ENCODE measurements at regions not wholly inside any gene's neighbourhood (a gene's known extent, or its start where the extent isn't known, plus 50 kb on each side); places are given as distances from the start of the nearest gene placed in this dataset.

DNA sequence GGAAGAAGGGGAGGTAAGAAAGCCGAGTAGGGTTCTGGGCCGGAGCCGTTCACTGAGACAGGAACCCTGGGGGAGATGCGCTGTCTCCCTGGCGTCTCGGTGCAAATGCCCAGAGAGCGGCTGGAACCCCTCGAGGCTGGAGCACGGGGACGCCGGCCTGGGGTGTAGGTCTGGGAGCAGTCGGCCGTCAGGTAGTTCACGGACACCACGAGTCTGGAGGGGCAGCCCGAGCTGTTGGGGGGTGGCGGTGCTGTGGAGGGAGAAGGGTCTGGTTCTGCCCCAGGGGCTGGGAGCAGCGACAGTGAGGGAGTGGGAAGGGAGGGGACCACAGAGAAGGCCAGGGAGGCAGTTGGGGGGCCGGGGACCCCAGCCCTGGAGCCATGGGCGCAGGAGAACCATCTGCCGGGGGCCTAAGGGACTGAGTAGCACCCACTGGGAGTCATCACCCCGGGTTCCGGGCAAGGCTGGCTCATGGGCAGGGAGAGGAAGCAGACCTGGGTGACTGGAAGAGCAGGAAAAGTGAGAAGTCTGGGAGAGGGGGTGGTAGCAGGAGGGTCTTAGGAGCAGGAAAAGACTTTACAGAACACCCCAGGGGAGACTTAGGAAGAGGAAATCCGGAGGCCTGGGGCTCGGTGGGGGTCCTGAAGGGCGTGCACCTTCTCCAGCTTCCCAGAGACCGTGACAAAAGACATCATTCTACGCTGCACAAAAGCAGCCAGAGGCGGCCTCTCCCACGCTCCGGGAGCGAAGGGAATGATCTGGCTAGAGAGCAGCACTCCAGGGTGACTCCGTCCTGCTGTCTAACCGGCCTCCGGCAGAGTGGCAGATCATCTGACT lies 173.1 kb upstream of the SOX1 start:
- WGBS (ENCODE audit: insufficient coverage, low lambda C conversion rate) = 60% methylated on average over 2 of the region's 35 CpGs
- Histone ChIP-seq H3K9me3 (ENCODE audit: control insufficient read depth, low read depth, low read length) (no peaks in the 10 kb centered on the region), H3K36me3 (ENCODE audit: control insufficient read depth, insufficient read depth, low read length) (no peaks in the 10 kb centered on the region), H3K4me3 (ENCODE audit: low read length) (peak overlapping the region; percentile 11), H3K27me3 (ENCODE audit: control insufficient read depth, insufficient read depth, low read length) (peaks cover 30% of the 10 kb centered on the region), H3K4me1 (ENCODE audit: control insufficient read depth, insufficient read depth, low read length) (no peaks in the 10 kb centered on the region), H3K27ac (ENCODE audit: low read length) (no peak overlapping the region)
- DNase-seq = peak in 1 of 2 donors; percentile 5

DNA sequence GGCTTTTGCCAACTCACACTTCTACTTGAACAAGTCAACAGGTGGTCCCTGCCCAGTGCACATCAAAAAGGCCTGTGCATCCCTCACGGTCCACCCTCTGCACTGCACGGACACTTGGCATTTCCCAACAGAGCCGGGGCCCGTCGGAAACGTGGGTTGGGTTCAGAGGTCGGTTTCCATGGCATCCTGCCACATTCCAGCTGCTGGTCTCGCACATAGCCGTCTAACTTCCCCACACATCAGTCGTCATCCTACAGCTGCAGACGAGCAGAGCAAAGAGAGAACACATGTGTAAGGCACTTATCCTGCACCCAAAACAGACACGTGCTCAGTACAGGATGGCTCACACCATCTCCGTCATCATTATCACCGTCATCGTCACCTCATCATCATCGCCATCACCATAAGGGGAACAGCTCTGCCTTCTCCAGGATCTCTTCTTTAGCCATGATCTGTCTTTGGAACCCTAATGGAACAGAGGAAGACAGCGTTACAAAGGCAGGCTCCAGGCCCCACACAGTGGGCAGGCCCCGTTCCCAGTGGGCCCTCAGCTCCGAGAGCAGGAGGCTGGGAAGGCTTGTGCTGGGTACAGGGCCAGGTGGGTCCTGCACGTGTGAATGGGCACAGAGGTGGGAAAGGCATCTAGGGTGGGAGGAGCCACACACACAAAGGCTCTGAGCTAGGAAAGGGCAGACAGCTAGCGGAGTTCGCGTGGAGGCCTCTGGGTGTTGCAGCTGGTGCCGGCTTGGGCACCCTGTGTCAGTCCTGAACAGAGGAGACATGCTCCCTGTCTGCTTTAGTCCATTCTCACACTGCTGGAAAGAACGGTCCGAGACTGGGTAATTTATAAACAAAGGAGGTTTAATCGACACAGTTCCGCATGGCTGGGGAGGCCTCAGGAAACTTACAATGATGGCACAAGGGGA lies 170.8 kb upstream of the SOX1 start:
- Histone ChIP-seq H3K27ac (ENCODE audit: low read length) (no peak overlapping the region), H3K27me3 (ENCODE audit: control insufficient read depth, insufficient read depth, low read length) (peaks cover 30% of the 10 kb centered on the region), H3K4me3 (ENCODE audit: low read length) (no peak overlapping the region), H3K36me3 (ENCODE audit: control insufficient read depth, insufficient read depth, low read length) (no peaks in the 10 kb centered on the region), H3K4me1 (ENCODE audit: control insufficient read depth, insufficient read depth, low read length) (peaks cover 2% of the 10 kb centered on the region), H3K9me3 (ENCODE audit: control insufficient read depth, low read depth, low read length) (no peaks in the 10 kb centered on the region)
- no CpG with 5 or more reads among the region's 28 CpGs for WGBS (ENCODE audit: insufficient coverage, low lambda C conversion rate)
- DNase-seq = no peak

DNA sequence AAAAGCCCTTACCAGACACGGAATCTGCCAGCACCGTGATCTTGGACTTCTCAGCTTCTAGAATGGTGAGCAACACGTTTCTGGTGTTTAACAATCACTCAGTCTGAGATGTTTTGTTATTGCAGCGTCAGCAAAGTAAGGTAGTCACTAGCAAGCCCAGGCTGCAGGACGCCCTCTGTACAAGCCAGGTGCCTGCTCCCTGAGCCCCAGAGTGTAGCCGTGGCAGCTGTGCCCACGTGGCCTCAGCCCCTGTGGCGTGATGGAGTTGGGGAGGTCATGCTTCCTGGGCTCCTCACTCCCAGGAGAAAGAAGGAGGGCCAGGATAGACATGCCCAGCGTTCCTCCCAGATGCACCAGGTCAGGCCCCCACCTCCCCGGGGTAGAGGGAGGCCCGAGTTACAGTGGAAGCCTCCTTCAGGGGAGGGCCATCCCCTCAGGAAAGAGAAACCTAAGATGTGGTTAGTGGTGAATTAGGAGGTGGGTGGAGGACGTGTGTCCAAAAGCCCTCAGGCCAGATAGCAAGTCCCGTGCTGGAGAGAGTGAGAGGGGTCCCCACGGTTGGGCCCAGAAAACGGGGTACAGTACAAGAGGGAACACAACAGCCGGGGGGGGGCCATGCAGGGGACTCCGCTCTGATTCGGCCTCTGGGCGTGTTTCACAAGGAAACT lies 169.6 kb upstream of the SOX1 start:
- H3K9me3 ChIP-seq (ENCODE audit: control insufficient read depth, low read depth, low read length) = no peaks in the 10 kb centered on the region
- no peak overlapping the region for H3K27ac ChIP-seq (ENCODE audit: low read length)
- H3K27me3 ChIP-seq (ENCODE audit: control insufficient read depth, insufficient read depth, low read length) = peaks cover 22% of the 10 kb centered on the region
- DNase-seq = no peak
- 60% methylated on average over 2 of the region's 19 CpGs for WGBS (ENCODE audit: insufficient coverage, low lambda C conversion rate)
- H3K36me3 ChIP-seq (ENCODE audit: control insufficient read depth, insufficient read depth, low read length) = no peaks in the 10 kb centered on the region
- H3K4me3 ChIP-seq (ENCODE audit: low read length) = no peak overlapping the region
- peaks cover 2% of the 10 kb centered on the region for H3K4me1 ChIP-seq (ENCODE audit: control insufficient read depth, insufficient read depth, low read length)

DNA sequence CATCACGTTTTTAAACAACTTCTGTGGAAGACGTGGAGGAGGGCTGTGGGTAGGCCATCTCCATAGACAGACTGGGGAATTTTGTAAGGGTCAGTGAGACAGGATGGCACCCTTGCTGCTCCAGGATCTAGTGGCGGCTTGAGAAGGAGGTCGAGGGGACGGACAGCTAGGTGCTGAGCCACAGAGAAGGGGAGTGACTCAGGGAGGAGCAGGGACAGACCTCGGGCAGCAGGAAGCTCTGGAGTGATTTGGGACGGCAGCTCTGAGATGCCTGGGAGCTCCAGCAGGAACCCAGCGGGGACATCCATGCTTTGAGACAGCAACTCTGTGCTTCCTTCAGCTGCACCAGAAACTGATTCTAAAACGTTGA lies 169.1 kb upstream of the SOX1 start:
- WGBS (ENCODE audit: insufficient coverage, low lambda C conversion rate) = 86% methylated on average over 2 of the region's 9 CpGs
- no peak for DNase-seq
- H3K4me1 ChIP-seq (ENCODE audit: control insufficient read depth, insufficient read depth, low read length) = peaks cover 2% of the 10 kb centered on the region
- peaks cover 17% of the 10 kb centered on the region for H3K27me3 ChIP-seq (ENCODE audit: control insufficient read depth, insufficient read depth, low read length)
- no peaks in the 10 kb centered on the region for H3K9me3 ChIP-seq (ENCODE audit: control insufficient read depth, low read depth, low read length)
- no peak overlapping the region for H3K4me3 ChIP-seq (ENCODE audit: low read length)
- no peak overlapping the region for H3K27ac ChIP-seq (ENCODE audit: low read length)
- H3K36me3 ChIP-seq (ENCODE audit: control insufficient read depth, insufficient read depth, low read length) = no peaks in the 10 kb centered on the region

DNA sequence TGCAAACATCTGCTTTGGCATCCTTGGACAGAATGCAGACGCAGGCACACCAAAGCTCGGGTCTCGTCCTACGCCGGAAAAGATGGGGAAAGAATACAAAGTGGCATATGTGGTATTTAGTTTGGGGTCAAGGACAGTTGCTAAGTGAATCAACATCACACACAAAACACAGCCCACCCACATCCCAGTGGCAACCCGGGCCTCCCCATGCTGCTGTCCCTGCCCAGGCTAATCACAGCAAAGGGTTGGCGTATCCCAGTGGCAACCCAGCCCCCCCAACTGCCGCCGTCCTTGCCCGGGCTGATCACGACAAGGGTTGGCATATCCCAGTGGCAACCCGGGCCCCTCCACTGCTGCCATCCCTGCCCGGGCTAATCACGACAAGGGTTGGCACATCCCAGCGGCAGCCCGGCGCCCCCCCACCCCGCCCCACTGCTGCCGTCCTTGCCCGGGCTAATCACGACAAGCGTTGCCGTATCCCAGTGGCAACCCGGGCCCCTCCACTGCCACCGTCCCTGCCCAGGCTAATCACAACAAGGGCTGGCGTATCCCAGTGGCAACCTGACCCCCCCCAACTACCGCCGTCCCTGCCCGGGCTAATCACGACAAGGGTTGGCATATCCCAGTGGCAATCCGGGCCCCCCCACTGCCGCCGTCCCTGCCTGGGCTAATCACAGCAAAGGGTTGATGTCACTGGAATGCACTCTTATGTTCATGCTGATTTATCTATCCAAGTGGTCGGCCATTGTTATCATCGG lies 167.8 kb upstream of the SOX1 start:
- H3K9me3 ChIP-seq (ENCODE audit: control insufficient read depth, low read depth, low read length) = no peaks in the 10 kb centered on the region
- peaks cover 4% of the 10 kb centered on the region for H3K27me3 ChIP-seq (ENCODE audit: control insufficient read depth, insufficient read depth, low read length)
- DNase-seq = no peak
- no peaks in the 10 kb centered on the region for H3K36me3 ChIP-seq (ENCODE audit: control insufficient read depth, insufficient read depth, low read length)
- peaks cover 2% of the 10 kb centered on the region for H3K4me1 ChIP-seq (ENCODE audit: control insufficient read depth, insufficient read depth, low read length)
- 90% methylated on average over 2 of the region's 35 CpGs for WGBS (ENCODE audit: insufficient coverage, low lambda C conversion rate)
- no peak overlapping the region for H3K4me3 ChIP-seq (ENCODE audit: low read length)
- H3K27ac ChIP-seq (ENCODE audit: low read length) = no peak overlapping the region

DNA sequence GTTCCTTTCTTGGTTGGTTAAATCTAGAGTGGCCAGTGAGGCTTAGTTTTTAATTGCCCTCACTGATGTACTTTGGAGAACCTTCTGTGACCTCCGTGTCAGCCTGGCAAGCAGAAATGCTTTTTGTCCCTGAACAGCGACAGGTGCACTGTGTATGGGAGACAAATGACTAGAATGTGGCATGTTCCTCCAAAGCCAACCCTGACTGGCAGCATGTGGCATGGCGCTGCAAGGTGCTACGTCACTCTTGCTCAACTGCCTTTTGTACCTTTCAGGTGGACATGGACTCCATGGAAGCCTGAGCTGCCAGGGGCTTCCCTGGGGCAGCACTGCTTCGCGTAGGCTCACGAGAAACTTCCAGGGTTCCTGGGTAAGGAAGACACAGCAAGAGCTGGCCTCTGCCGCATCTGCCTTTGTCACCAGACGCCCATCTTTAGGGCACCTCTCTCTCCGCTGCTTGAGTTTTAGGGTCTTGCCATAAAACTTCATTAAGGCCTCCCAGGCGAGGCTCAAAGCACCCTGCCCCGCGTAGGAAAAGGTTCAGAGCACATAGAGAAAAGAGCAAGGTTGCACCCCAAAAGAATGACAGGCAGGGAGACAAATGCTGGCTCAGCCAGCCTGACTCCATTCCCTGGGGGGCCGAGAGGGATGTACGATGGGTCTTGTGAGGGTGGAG lies 167.1 kb upstream of the SOX1 start:
- H3K4me3 ChIP-seq (ENCODE audit: low read length) = no peak overlapping the region
- DNase-seq = no peak
- no peaks in the 10 kb centered on the region for H3K36me3 ChIP-seq (ENCODE audit: control insufficient read depth, insufficient read depth, low read length)
- H3K9me3 ChIP-seq (ENCODE audit: control insufficient read depth, low read depth, low read length) = no peaks in the 10 kb centered on the region
- peaks cover 2% of the 10 kb centered on the region for H3K4me1 ChIP-seq (ENCODE audit: control insufficient read depth, insufficient read depth, low read length)
- H3K27me3 ChIP-seq (ENCODE audit: control insufficient read depth, insufficient read depth, low read length) = no peaks in the 10 kb centered on the region
- no peak overlapping the region for H3K27ac ChIP-seq (ENCODE audit: low read length)
- WGBS (ENCODE audit: insufficient coverage, low lambda C conversion rate) = no CpG with 5 or more reads among the region's 15 CpGs

DNA sequence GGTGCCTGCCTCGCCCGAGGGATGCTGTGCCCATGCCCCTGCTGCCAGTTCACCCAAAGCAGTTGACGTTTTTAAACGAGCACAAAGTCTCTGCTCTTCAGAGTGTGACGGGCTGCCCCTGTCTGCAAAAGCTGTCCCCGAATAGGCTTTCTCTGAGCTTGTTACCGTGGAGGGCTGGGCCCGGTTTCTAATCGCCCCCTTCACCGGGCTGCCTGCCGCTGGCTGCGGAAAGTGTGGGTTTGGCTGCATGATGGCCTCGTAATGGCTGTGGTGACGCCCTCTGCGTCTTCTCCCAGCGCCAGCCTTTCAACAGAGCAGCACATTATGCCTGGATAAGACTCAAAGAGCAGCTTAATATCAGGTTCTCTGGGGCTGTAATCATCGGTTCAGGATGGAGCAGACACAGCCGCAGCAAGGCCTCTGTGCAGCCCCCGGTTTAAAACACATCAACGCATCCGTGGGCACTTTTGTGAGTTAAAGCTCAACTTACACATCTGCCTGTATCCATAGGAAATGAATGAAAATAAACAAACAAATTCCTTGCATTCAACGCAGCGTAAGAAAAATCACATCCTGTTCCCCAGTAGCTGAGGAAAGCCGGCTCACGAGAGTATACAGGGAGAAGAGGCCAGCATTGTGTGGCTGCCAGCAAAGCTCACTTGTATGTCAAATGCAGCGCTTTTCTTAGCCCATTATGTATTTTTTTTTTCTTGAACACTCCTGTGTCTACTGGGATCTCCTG lies 166.4 kb upstream of the SOX1 start:
- peak; percentile 36 to 45 for DNase-seq
- Histone ChIP-seq H3K4me1 (ENCODE audit: control insufficient read depth, insufficient read depth, low read length) (peaks cover 2% of the 10 kb centered on the region), H3K4me3 (ENCODE audit: low read length) (no peak overlapping the region), H3K27me3 (ENCODE audit: control insufficient read depth, insufficient read depth, low read length) (no peaks in the 10 kb centered on the region), H3K9me3 (ENCODE audit: control insufficient read depth, low read depth, low read length) (no peaks in the 10 kb centered on the region), H3K36me3 (ENCODE audit: control insufficient read depth, insufficient read depth, low read length) (no peaks in the 10 kb centered on the region), H3K27ac (ENCODE audit: low read length) (peak overlapping the region; percentile 18)
- WGBS (ENCODE audit: insufficient coverage, low lambda C conversion rate) = 39% methylated on average over 5 of the region's 26 CpGs

DNA sequence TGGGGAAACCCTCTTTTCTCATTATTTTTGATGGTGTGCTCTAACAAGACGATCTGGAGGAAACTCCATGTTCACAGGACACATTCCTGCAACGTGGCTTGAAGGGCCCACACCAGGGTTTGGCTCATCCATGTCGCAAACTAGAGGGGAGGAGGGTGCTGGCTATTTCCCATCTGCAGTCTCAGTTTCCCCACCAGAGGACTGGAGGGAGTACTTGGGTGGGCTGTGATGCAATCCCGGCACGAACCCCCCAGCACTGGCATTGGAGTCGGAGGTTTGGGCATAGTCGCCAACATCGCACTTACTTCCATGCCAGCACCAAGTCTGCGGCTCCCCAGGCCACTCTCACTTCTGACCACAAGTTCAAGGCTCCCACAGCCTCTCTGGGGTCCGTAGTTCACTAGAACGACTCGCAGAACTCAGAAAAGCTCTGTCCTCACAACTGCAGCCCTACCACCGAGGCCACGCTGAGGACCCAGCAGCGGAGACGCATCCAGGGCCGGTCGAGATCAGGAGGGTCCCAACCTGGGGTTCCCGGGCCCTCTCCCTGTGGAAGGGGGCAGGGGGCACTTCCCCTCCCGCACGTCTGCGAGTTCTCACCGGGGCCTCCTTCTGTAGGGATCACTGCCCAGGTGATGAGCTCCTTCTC lies 165.6 kb upstream of the SOX1 start:
- Histone ChIP-seq H3K9me3 (ENCODE audit: control insufficient read depth, low read depth, low read length) (no peaks in the 10 kb centered on the region), H3K36me3 (ENCODE audit: control insufficient read depth, insufficient read depth, low read length) (no peaks in the 10 kb centered on the region), H3K27me3 (ENCODE audit: control insufficient read depth, insufficient read depth, low read length) (no peaks in the 10 kb centered on the region), H3K27ac (ENCODE audit: low read length) (no peak overlapping the region), H3K4me1 (ENCODE audit: control insufficient read depth, insufficient read depth, low read length) (peaks cover 2% of the 10 kb centered on the region), H3K4me3 (ENCODE audit: low read length) (no peak overlapping the region)
- WGBS (ENCODE audit: insufficient coverage, low lambda C conversion rate) = no CpG with 5 or more reads among the region's 23 CpGs
- no peak for DNase-seq

DNA sequence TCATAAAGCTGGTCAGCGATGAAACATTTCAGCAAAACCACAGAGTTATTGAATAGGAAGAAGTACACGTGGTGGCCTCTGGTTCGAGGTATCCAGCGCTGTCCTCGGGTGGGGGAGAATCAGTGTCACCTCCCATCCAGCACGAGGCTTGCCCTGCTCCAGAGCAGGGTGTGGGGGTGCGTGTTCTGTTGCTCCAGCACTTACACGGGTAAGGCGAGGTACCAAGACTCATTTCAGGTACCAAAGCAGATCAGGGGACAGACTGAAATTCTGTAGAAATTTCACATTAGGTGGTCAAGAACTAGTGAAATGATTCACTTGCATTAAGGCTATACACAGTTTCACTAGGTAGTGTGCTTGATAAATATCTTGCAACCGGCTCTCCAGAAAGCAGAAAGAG lies 164.2 kb upstream of the SOX1 start:
- H3K4me1 ChIP-seq (ENCODE audit: control insufficient read depth, insufficient read depth, low read length) = peaks cover 2% of the 10 kb centered on the region

More for the DNA sequence above, 164.2 kb upstream of the SOX1 start:
- no peaks in the 10 kb centered on the region for H3K27me3 ChIP-seq (ENCODE audit: control insufficient read depth, insufficient read depth, low read length)
- H3K4me3 ChIP-seq (ENCODE audit: low read length) = no peak overlapping the region
- no peak for DNase-seq
- no peak overlapping the region for H3K27ac ChIP-seq (ENCODE audit: low read length)
- no peaks in the 10 kb centered on the region for H3K9me3 ChIP-seq (ENCODE audit: control insufficient read depth, low read depth, low read length)
- no peaks in the 10 kb centered on the region for H3K36me3 ChIP-seq (ENCODE audit: control insufficient read depth, insufficient read depth, low read length)
- WGBS (ENCODE audit: insufficient coverage, low lambda C conversion rate) = no CpG with 5 or more reads among the region's 10 CpGs
